ENCODE measurements at regions not wholly inside any gene's neighbourhood (a gene's known extent, or its start where the extent isn't known, plus 50 kb on each side); places are given as distances from the start of the nearest gene placed in this dataset.

DNA sequence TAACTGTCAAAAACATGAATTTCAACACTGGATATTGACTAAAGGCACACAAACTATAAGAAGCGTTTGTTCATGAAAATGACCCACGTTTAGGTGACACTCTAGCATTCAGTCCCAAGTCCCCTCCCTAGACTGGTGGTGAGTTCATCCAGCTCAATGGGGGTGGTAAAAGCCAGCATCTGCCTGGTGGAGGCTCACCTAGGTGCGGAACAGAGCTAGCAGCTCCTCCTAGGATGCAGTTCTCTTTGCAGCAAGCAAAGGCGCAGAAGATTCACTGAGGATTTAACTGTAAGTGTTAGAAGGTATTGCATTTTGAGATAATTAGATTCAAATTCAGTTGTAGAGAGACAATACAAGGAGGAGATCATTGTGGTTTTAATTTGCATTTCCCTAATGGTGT is 87.6 kb downstream of the VSTM2A start:
- H3K4me3 ChIP-seq (ENCODE audit: low read depth, low read length), result no peak overlapping the region
- TF ChIP-seq, protein P1, sequence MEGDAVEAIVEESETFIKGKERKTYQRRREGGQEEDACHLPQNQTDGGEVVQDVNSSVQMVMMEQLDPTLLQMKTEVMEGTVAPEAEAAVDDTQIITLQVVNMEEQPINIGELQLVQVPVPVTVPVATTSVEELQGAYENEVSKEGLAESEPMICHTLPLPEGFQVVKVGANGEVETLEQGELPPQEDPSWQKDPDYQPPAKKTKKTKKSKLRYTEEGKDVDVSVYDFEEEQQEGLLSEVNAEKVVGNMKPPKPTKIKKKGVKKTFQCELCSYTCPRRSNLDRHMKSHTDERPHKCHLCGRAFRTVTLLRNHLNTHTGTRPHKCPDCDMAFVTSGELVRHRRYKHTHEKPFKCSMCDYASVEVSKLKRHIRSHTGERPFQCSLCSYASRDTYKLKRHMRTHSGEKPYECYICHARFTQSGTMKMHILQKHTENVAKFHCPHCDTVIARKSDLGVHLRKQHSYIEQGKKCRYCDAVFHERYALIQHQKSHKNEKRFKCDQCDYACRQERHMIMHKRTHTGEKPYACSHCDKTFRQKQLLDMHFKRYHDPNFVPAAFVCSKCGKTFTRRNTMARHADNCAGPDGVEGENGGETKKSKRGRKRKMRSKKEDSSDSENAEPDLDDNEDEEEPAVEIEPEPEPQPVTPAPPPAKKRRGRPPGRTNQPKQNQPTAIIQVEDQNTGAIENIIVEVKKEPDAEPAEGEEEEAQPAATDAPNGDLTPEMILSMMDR (IDR thresholded peaks at IDR 0.05; ENCODE audit: low read depth, low read length), result no peak

DNA sequence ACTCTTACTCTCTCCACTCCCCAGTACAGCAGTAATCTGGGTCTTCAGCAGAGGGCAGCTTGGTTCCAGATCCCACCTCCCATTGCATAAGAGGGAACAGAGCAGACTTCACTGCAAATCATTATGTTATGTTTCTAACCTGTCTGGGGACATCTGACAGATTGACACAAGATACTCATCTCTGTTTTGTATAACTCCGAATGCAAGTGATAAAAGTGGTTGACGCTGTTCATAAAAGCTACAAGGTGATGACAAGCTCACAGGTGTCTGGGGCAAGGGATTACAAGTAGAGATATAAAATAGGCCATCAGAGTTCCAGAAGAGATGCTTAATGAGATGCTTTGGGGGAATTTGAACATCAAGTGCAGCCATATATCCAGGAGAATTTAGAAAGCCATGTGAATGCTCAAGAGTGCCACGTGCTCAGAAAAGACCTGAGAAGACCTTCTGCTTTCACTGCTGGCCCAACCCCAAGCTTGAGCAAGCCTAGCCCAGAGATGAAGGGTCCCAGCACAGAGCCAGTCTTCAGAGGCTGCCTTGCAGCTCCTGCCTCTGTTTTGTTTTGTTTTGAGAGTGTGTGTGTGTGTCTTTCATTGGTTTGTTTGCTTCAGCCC is 80.6 kb downstream of the VSTM2A start:
- H3K4me3 ChIP-seq (ENCODE audit: low read depth, low read length), result no peak overlapping the region
- TF ChIP-seq, protein P1 (IDR thresholded peaks at IDR 0.05; ENCODE audit: low read depth, low read length), result no peak

All from WI38 (cell line).